ENCODE measurements at regions not wholly inside any gene's neighbourhood (a gene's known extent, or its start where the extent isn't known, plus 50 kb on each side); places are given as distances from the start of the nearest gene placed in this dataset.

GRCh38 chr5:66377747-66378146, 218.4 kb upstream of the MAST4 start:
- no peak for TF ChIP-seq CTCF (conservative IDR thresholded peaks at IDR 0.05; ENCODE audit: low read length)
- no peak for TF ChIP-seq EZH2phosphoT487 (IDR thresholded peaks at IDR 0.05; ENCODE audit: borderline replicate concordance, low read depth, low read length)
